Inferior parietal cortex (tissue), 1 donor: ENCODE measurements at regions not wholly inside any gene's neighbourhood (a gene's known extent, or its start where the extent isn't known, plus 50 kb on each side); places are given as distances from the start of the nearest gene placed in this dataset.

Source experiments
- DNase-seq: peaks from one replicate; pipeline ENCODE4 v3.0.0-alpha.2; 2016; ENCODE audit errors: extremely low spot score

DNA sequence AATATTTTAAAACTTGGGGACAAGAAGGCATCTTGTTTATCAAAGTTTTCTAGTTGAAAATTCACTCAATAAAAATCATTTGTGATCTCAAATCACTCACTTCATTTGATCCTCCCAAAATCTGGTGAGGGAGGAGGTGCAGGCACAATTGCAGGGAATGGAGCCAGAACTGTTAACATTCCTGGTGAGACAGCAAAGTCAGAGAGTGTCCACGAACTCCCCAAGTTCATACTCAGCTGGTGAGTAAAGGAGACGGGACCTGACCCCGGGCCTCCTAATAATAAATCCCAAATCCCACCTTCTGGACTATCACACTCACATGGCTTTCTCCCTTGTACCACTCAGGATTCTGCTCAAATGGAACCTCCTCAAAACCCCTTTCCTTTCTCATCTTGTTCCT, 252.3 kb upstream of the LRTM1 start:
- no peak for DNase-seq

DNA sequence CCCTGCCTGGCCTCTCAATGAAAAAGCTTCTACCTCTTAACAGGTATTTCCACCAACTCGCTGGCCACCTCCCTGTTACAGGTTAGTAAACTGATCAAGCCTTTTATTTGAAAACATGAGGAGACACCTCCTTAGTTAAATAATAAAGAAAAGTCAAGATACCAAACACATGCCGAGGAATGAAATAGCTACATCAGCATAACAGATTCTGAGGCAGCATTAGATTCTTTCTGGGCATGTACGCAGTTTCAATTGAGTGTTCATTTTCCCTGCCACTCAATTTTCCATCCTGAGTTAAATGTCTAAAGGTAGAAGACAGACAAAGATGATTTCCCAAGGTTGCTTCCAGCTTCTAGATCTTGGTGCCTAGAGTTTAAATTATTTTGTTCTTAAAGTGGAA, 250.5 kb upstream of the LRTM1 start:
- no peak for DNase-seq

DNA sequence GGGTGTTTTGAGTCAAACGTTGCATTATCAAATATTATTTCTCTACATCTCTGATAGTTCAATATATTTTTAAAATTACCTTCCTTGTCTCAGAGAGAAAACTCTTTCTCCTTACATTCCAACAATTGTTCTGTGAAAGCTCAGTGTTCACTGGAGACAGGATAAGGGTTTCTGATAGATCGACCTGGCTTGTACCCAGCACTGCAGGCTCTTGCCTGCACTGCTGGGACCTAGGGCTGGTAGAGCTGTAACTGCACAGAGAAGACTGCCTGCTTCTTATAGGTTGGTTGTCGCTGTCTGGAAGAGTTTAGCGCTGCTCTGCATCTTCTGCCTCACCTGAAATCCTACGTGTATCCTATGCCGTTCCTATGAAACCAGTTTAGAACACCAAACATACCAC, 249.9 kb upstream of the LRTM1 start:
- no peak for DNase-seq

DNA sequence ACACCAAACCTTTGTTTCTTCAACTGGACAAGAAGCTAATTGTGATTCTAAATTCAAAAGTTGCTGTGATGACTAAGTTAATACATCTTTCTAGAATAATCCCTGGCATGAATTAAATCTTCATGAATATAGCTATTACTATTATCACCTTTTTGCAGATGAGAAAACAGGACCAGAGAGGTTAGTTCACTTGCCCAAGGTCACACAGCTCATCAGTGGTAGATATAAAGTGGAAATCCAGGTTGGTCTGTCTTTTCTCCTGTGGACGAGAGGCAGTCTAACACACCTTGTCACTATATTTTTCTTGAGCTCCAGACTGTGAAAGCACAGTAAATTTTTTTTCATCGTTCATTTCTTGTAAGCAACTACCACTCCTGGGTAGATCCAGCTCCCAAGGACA, 247.6 kb upstream of the LRTM1 start:
- DNase-seq, result no peak

DNA sequence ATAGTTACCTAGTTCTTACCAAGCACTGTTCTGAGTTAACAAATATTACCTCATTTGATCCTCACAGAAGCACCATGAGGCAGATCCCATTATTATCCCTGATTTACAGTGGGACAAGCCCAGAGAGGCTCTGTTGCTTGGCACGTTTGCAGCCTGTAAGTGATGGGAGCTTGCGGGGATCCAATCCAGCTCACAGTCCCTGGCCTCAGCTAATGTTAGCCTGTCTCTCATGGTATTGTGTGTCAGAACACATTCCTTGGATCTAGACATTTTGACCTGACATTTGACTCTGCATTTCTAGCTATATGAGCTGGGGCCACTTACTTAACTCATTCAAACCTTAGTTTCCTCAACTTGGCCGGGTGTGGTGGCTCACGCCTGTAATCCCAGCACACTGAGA, 246.9 kb upstream of the LRTM1 start:
- DNase-seq, result no peak

DNA sequence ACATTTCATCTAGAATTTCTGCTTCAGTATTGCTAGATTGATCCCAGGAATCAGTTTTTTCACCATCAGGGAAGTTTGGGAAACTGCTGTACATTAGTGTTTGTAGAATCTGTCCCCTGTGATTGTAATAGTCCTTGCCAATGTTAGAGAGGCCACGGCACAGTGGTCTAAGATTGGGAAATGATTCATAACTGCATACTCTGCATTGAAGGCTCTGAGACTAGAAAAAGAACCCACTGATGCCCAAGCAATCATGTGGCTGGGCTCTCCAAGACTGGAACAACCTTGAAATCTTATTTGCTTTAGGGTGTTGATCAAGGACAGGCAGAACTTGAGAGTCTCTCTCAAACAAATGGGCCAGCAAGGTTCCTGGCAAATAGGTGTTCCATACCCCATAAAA, 245.6 kb upstream of the LRTM1 start:
- DNase-seq, result no peak

DNA sequence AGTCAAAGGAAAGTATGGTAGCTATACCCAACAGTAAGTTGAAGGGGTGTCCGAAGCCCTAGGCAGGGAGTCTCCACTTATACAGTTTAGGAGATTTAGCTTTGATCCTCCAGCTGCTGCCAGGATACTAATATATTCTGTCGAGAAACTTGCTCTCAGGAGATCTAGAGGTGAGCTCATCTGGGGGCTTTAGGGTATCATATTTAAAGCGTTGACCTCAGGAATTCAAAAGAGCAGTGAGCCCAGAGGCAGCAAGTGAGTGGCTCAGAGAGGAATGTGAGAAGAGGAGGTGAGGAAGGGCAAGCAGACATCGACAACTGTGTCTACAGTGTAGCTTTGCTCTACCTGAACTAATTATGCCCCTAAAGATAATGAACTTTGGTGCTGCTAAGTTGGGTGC, 245.1 kb upstream of the LRTM1 start:
- DNase-seq, result no peak

DNA sequence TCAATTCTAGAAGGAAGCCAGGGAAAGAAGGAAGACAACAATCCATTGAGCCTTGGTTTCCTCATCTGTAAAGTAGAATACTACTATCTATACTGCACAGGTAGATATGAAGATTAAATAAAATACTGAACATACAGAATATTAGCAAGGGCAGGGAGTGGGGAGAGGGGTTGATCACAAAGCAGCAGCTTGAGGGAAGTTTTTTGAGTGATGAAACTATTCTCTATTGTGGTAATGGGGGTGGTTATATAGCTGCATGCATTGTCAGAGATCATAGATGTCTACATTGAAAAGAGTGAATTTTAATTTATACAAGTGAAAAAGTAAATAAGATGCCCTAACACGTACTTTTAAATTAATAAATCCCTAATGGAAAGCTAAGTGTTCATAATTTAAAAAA, 242.6 kb upstream of the LRTM1 start:
- no peak for DNase-seq

DNA sequence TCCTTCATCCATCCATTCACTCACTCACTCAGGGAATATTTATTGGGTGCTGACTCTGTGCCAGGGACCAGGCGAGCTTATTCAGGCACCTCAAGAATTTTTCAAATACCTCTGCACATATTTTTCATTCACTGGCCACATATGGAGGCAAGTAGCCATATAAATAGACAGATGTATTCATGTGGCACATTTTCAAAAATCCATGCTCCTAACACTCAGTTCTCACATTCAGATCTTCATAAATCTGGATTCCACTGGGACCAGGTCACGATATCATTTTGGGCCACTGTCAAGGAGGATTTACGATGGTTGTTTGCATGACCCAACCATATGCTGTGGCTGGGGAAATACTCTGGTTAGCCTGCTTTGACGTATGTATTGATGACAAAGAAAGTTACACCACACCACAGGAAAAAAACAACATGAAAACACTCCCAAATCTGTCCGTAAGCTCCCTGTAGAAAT, 241.8 kb upstream of the LRTM1 start:
- DNase-seq, result no peak

DNA sequence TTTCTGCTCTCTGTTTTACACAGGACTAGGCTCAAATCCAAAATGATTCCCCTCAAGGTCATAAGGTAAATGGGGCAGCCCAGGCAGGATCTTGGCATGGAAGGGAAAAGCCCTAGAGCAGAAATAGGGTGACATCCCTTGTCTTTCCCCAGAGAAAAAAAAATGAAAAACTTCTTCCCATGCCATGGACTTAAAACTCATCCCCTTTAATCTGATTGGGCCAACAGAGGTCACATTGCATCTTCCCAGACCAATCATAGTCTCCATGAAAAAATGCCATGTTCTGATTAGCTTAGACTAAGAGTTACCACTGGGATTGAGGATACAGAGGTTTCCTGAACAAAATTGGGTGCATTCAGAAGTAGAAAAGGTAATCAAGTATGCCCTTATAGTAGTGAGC, 241.3 kb upstream of the LRTM1 start:
- no peak for DNase-seq

DNA sequence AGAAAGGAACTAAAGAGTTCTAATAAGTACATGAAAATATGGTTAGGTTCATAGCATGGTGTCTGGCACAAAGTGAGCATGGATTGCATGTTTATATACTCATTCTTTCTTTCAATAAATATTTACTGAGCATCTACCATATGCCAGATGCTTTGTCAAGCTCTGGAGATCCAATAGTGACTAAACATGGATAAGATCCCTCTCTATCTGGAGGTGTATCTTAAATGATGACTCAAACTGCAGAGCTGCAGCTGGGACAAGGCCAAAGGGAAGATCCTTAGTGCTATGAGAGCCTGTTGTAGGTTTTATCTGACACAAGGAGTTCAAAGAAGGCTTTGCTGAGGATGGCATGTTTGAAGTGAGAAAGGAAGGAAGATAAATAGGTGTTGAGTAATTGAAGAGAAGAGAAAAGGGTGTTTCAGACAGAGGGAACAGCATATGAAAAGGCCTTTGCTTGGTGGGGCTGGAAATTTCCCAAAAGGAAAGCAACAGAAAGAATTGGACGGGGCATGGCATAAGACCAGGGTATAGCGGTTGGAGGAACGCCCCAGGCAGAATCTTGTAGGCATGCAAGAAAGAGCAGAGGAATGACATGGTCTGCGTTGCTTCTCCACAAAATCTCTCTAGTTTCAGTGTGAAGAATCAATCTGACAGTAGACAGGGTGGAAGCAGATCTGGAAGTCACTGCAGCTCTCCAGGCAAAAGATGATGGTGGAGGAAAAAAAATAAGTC, 239.9 kb upstream of the LRTM1 start:
- no peak for DNase-seq

DNA sequence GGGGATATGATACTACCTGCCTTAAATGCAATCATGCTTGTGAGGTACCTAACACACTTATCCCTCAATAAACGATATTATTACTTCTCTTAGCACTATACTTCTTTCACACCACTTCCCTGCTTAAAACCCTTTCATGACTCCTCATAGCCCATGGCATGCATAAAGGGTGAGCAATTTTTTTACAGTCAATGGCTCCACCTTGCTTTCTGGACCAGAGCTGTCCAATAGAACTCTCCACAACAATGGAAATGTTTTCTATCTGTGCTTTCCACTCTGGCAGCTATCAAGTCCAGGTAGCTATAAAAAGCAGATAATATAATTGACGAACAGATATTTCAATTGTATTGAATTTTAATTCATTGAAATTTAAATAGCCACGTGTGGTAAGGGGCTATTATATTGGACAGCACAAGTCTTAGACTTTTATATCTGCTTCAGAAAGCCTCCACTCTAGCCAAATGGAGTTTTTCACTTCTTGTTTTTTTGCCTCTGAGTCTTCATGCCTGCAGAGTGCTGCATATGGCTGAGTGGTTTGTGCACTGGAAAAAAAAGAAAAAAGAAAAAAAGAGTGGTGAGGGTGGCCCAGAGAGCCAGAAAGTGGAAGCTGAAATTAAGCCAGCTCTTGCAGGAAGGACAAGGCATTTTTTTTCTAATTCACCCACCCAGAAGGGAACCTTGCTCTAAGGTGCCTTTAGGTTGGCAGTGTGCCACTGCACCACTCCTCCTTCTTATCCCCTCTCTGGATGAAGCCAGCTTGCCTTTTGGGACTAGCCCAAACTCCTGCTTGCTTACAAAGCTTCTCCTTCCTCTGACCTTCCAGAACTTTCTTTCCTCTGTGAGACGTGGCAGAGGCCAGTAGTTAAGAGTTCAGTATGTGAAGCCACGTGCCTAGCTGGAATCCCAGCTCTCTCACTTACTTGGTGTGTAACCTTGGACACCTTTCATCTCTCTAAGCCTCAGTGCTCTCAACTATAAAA, 239.0 kb upstream of the LRTM1 start:
- no peak for DNase-seq

DNA sequence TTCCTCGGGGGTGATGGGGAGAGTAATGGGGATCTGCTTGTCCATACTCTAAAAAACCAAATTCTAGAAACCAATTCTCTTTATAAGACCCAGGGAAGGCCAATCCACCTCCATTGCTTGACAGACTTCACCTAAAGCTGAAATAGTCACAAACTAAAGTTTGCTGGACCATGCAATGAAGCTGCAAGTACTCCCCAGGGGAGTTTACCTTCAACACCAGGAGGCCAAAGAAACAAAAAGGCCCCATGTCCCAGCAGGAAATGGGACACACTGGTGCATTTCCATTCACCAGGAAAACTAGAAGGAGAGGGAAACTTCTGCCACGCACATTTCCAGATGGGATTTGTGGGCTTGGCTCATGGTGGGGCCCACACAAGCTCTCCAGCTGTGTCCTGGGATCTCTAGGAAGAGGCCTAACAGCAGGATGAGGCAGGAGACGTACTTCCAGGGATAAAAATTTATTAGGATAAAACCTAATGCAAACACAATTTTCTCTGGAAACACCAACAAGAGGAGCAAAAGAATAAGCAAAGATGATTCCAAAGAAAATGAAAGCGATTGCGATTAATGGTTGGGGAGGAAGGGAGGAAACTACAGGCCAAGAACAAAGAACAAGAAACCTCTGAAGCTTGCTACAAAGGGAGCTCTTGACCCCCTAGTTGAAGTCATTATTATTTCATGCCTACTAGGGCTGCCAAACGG, 238.0 kb upstream of the LRTM1 start:
- no peak for DNase-seq

DNA sequence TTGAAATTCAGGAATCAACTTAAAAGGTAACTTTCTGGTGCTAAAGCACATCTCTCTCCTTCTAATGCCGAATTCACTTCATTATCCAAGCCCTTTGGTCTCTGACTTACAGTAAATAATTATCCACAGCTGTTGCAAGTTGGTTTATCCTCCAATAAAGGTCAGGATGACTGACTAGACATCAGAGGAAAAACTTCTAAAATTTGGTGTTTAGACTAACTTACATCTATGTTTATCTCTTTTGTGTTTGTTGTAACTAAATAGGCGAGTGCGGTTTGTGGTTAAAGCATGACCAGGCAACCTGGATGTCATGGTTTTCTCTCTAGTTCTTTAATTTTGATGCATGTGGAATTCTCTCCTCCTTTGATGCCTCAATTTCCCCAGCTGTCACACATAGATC, 237.4 kb upstream of the LRTM1 start:
- no peak for DNase-seq

DNA sequence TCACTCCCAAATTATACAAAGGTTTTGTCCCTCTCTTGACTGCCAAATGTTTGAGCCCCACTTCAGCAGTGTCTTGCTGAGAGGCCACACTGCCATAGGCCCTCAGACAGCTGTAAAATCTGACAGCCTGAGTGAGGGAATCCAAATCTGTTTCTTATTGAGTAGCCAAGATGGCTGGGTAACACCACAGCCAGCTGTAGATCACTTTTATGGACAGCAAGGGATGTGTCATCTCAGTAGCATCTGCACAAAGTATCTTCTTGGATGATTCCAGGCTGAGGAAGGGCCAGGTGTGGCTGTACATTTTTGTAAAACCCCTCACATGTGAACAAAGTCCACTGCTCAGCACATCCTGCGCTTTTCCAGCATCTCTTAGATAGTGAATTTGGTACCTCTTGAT, 237.0 kb upstream of the LRTM1 start:
- no peak for DNase-seq

DNA sequence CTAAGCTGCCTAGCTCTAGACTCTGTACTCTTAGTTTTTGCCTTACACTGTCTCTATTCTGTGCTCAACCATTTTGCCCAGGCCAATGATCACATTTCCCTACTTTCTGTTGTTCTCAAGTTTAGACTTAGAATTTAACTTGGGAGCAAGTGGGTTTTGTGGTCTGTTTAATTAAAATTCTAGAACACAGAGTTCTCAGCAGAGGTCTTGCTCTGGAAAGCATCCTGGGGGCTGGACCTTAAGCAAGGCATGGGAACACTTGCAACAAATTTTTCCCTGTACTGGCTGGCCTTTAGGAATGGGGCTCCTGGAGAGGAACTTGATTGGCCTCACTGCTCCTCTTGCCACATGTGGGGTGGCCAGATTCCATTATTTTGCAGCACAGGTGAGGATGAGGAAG, 236.3 kb upstream of the LRTM1 start:
- DNase-seq, result no peak

DNA sequence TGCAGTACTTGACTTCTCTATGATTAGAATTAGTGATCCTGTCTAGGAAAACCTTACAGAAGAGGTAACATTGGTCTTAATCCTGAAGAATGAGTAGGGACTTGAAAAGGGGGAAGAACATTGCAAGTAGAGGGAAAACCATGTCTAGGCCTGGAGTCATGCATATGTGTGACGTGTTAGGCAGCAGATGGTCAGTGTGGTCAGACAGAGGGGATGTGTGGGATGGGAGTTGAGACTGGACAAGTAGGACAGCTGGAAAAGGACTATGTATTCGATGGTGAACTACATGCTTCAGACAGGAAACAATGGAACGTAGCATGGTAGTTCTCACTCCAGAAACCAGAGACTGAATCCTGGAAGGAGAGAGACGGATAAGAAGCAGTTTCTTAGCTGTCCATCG, 235.6 kb upstream of the LRTM1 start:
- DNase-seq, result no peak

DNA sequence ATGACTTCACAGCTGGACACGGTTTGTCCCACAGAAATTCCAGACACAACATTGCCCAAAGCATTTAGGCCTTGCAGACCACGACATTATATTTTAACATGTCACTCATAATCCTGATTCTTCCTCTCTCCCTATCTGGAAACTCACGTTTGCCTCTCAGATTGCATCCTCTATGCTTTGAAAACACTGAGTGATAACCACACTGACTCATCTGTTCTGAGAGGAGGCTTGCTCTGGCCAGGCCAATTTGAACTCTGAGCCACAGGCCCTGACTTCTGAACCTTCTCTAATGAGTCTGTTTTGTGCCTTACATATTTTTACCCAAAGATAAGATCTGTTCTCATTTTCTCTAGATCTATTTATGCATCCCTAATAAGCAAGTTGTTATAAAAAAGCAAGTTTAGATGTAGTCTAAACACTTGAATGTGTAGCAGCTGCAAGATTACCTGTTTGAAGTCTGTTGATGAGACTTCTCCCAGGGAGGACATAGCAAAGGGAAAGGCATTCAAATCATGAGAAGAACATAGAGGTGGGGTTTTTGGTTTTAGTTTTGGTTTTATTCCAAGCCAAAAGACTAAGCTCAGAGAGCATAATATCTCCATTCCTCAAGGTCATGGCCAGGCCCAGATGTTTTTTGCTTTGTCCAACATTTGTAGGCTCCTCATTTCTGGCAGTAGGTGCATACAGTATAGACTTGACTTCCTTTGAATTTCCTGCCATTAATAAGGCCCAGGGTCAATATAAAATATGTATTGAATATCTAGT, 234.4 kb upstream of the LRTM1 start:
- no peak for DNase-seq

DNA sequence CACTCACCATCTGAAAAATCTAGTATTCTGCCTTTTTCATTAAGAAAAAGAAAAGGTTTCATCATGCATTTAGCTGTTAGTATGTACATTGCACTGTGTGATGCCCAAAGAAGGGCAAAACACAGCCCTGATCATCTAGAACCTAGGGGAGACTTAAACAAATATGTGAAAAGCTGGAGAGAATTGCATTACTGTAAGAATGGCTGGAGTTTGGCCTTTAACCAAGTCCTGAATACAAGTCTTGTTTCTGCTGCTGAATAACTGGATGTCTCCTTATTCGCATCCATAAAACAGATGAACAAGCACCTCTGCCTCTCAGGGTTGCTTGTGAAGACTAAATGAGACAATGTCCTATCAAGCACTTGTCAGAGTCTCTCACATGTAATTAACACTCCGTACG, 233.4 kb upstream of the LRTM1 start:
- DNase-seq, result no peak

DNA sequence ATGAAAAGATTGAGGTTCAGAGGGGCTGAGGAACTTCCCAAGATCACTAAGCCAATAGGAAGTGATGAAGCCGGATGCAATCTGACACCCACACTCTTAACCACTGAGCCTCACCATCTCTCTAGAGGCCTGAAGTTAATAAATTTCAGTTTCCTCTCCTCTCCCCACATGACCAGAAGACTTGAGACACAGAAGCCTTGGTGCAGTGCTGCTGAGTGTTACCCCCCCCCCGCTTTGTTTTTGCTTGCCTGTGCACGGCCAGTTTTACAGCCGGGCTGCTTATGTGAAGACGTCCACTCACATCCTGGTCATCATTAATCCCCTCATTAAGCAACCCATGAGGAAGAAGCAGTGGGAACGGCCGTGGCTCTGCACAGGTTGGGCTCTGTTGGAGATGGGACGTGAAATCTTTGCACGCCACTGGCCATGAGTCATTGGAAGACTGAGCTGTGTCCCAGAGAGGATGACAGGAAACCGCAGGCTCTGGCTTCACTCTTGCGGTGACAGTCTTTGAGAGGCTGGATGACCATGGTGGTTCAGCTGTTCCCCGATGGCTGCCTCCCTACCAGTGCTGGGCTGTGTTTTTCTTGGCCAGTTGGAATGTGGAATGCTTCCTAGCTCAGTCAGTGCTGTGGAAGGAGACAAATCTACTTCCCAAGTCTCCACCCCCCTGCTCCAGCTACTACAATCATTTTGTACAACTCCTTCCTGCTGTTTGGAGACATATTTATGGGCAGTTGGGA, 232.6 kb upstream of the LRTM1 start:
- DNase-seq, result no peak

DNA sequence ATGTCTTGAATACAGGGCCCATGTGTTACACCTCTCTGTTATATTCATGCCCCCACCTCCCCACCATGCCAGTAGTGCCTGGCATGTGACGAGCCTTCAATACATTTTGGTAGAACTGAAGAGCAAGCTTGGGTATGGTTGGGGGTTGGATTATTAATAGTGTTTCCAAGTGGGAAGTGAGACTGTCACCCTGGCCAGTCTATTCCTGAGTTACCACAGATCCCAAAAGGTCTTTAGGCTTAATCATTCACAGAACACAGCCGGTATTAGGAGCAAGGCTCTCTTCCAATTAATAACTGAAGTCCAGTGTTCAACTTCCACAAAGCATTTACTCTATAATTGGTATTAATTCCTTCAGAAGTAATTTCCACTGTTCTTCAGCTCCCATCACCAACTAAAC, 231.9 kb upstream of the LRTM1 start:
- no peak for DNase-seq
